ENCODE measurements at regions not wholly inside any gene's neighbourhood (a gene's known extent, or its start where the extent isn't known, plus 50 kb on each side); places are given as distances from the start of the nearest gene placed in this dataset.

DNA sequence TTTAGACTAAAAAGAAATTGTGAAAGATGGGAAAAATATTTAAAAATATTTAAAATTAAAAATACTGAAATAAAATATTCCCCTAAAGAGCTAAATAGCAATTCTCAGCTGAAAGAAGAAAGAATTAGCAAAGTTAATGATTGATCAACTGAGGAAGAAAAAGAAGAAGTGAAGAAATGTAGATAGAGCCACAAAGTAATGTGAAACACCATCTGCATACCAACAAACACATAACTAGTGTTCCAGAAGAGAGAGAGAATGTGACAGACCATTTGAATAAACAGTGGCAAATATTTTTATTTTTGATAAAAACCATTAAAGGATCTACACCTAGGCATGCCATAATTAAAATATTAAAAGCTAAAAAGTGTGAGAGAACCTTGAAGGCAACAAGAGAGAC, 784.5 kb upstream of the ZWINT start:
- in situ Hi-C loops (cut with HindIII; ENCODE audit: low sequenced_read_pairs) = no loop called here
- TF ChIP-seq, protein P1, sequence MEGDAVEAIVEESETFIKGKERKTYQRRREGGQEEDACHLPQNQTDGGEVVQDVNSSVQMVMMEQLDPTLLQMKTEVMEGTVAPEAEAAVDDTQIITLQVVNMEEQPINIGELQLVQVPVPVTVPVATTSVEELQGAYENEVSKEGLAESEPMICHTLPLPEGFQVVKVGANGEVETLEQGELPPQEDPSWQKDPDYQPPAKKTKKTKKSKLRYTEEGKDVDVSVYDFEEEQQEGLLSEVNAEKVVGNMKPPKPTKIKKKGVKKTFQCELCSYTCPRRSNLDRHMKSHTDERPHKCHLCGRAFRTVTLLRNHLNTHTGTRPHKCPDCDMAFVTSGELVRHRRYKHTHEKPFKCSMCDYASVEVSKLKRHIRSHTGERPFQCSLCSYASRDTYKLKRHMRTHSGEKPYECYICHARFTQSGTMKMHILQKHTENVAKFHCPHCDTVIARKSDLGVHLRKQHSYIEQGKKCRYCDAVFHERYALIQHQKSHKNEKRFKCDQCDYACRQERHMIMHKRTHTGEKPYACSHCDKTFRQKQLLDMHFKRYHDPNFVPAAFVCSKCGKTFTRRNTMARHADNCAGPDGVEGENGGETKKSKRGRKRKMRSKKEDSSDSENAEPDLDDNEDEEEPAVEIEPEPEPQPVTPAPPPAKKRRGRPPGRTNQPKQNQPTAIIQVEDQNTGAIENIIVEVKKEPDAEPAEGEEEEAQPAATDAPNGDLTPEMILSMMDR (IDR thresholded peaks at IDR 0.05; ENCODE audit: low read depth, low read length) = no peak
- no peak for DNase-seq (ENCODE audit: low read depth, low spot score)
- no peak overlapping the region for H3K4me3 ChIP-seq (ENCODE audit: low read depth, low read length)

DNA sequence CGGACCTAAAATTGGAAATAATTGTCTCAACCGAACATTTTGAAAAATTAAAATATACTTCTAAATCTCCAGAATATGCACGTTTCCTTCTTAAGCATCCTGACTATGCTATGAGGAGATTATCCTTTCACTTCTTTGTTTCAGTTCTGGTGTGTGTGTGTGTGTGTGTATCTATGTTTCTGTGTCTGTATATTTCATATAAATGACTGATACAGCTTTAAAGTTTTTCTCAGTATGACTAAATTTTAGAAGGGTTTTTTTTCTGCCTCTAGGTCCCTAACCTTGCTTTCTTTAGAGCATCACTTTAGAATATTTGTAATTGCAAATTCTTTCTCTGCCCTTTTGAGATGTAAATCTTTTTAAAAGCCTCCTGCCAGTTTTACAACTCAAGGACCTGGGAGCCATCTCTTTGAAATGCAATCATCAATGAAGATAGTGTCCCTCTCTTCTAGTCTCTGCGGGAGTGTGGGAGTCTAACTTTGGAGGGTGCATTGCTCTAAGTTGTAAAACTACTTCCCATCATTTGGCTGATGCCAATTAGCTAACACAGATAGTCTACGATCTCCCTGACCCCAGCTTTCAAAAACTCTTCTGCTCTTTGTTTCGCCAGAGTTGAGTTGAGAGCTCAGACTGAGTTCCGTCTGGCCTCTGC, 782.0 kb upstream of the ZWINT start:
- in situ Hi-C loops (cut with HindIII; ENCODE audit: low sequenced_read_pairs) = no loop called here
- no peak for DNase-seq (ENCODE audit: low read depth, low spot score)
- no peak overlapping the region for H3K4me3 ChIP-seq (ENCODE audit: low read depth, low read length)
- TF ChIP-seq, protein P1 (IDR thresholded peaks at IDR 0.05; ENCODE audit: low read depth, low read length) = no peak

DNA sequence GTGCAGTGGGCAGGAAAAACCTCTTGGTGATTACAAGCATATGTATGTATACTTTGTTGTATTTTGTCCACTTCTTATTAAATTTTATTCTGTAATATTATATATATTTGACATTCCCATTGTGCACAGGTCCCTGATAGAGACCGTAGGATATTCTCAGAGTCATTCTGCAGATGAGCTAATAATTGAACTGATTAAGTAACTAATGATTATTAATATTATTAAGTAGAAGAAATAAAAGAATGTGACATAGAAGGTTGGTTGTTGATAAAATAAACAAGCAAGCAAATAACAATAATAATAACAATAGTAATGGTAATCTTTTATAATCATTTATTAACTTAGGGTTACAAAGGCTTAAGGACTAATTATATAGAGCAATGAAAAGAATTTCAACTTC, 780.6 kb upstream of the ZWINT start:
- DNase-seq (ENCODE audit: low read depth, low spot score) = no peak

DNA sequence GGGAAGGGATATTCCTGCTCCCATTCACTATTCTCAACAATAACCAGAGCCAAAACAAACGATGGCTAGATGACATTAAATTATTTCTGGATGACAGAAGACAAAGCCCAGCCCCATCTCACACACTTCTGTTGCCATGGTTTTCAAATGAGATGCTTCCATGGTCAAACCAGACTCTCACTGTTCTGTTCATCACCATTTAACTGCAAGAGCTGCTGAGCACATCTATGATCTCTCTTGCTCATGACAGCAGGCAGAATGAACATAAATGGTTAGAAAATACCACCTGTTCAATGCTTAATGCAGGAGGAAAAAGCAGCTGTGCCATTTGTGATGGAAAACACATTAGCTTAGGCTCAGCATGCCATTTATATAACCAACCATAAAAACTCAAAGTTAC, 758.6 kb upstream of the ZWINT start:
- no peak overlapping the region for H3K4me3 ChIP-seq (ENCODE audit: low read depth, low read length)
- in situ Hi-C loops (cut with HindIII; ENCODE audit: low sequenced_read_pairs) = no loop called here
- TF ChIP-seq, protein P1 (IDR thresholded peaks at IDR 0.05; ENCODE audit: low read depth, low read length) = no peak
- DNase-seq (ENCODE audit: low read depth, low spot score) = no peak

More for the DNA sequence above, 780.6 kb upstream of the ZWINT start:
- in situ Hi-C loops (cut with HindIII; ENCODE audit: low sequenced_read_pairs) = no loop called here
- H3K4me3 ChIP-seq (ENCODE audit: low read depth, low read length) = no peak overlapping the region
- TF ChIP-seq, protein P1 (IDR thresholded peaks at IDR 0.05; ENCODE audit: low read depth, low read length) = no peak

DNA sequence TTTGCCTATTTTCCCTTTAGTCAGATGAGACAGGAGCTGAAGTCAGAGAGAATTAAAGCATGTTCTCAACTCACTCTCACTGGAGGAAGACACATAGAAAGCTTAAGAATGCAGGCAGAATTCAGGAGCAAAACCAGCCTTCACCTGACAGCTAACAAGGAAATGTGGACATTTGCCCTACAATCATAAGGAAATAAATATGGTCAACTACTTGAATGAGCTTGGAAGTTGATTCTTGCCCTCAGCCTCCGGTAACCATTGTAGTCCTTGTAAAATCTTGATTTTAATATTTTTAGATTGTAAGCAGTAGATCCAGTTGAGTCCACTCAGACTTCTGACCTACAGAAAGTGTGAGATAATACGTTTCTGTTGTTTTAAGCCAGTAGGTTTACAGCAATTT, 752.5 kb upstream of the ZWINT start:
- H3K4me3 ChIP-seq (ENCODE audit: low read depth, low read length) = no peak overlapping the region
- in situ Hi-C loops (cut with HindIII; ENCODE audit: low sequenced_read_pairs) = no loop called here
- TF ChIP-seq, protein P1 (IDR thresholded peaks at IDR 0.05; ENCODE audit: low read depth, low read length) = no peak
- DNase-seq (ENCODE audit: low read depth, low spot score) = no peak

DNA sequence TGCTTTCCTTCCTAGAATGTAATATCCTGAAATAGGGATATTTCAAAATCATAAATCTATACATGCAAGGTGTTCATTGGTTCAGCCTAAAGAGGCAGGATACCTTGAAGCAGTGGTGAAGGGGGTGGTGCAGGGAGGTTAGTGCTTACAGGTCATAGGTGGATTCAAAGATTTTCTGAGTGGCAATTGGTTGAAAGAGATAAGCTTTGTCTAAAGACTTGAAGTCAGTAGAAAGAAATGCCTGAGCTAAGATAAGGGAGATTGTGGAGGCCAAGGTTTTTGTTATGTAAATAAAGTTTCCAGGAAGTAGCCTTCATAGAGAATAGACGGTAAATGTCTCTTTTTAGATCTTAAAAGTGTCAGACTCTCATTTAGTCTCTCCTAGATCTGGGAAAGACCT, 741.2 kb upstream of the ZWINT start:
- in situ Hi-C loops (cut with HindIII; ENCODE audit: low sequenced_read_pairs) = no loop called here
- no peak for DNase-seq (ENCODE audit: low read depth, low spot score)
- H3K4me3 ChIP-seq (ENCODE audit: low read depth, low read length) = no peak overlapping the region
- TF ChIP-seq, protein P1 (IDR thresholded peaks at IDR 0.05; ENCODE audit: low read depth, low read length) = no peak

All from astrocyte of the spinal cord (primary cell).